Activated CD4-positive, alpha-beta T cell treated with anti-CD3 and anti-CD28 coated beads for 48 hours (primary cell): ENCODE measurements at regions not wholly inside any gene's neighbourhood (a gene's known extent, or its start where the extent isn't known, plus 50 kb on each side); places are given as distances from the start of the nearest gene placed in this dataset.
A peak's percentile ranks its signal among the peaks of the same experiment; 100 is the strongest.
"Not testable (repeated sequence)": the region's sequence is repeated elsewhere in the genome, so short reads cannot be mapped to it uniquely, and the experiment has no call there.

Experiments
- DNase-seq: peaks from one replicate; pipeline ENCODE4 v3.0.0-alpha.2; 2020

- no peak for DNase-seq
Measured at GRCh38 chr9:108441251-108441650, 414.5 kb downstream of the ACTL7B start.

- DNase-seq: no peak
Measured at GRCh38 chr9:108439947-108440346, 415.8 kb downstream of the ACTL7B start.

- DNase-seq: no peak
Measured at GRCh38 chr9:108437656-108438055, 418.1 kb downstream of the ACTL7B start.

GRCh38 chr9:108436448-108436847, 419.3 kb downstream of the ACTL7B start:
- DNase-seq: no peak

- DNase-seq: no peak
Measured at GRCh38 chr9:108434502-108434901, 421.3 kb downstream of the ACTL7B start.

GRCh38 chr9:108434036-108434435, 421.8 kb downstream of the ACTL7B start:
- DNase-seq: no peak

- no peak for DNase-seq
Measured at GRCh38 chr9:108430655-108431054, 425.1 kb downstream of the ACTL7B start.

GRCh38 chr9:108427751-108428150, 428.0 kb downstream of the ACTL7B start:
- DNase-seq: no peak

GRCh38 chr9:108426421-108426940, 429.3 kb downstream of the ACTL7B start:
- not testable (repeated sequence) for DNase-seq

- DNase-seq: no peak
Measured at GRCh38 chr9:108423433-108423832, 432.4 kb downstream of the ACTL7B start.

- no peak for DNase-seq
Measured at GRCh38 chr9:108419379-108419778, 436.4 kb downstream of the ACTL7B start.

- DNase-seq: no peak
Measured at GRCh38 chr9:108417726-108418125, 438.1 kb downstream of the ACTL7B start.

- DNase-seq: no peak
Measured at GRCh38 chr9:108417312-108417711, 438.5 kb downstream of the ACTL7B start.

GRCh38 chr9:108416324-108416723, 439.5 kb downstream of the ACTL7B start:
- DNase-seq: no peak

GRCh38 chr9:108413809-108414208, 442.0 kb downstream of the ACTL7B start:
- no peak for DNase-seq

- peak; percentile 2 for DNase-seq
Measured at GRCh38 chr9:108412755-108413154, 443.0 kb downstream of the ACTL7B start.

- no peak for DNase-seq
Measured at GRCh38 chr9:108411632-108412031, 444.2 kb downstream of the ACTL7B start.

GRCh38 chr9:108410161-108410560, 445.6 kb downstream of the ACTL7B start:
- DNase-seq: no peak

GRCh38 chr9:108400297-108400696, 455.5 kb downstream of the ACTL7B start:
- no peak for DNase-seq

GRCh38 chr9:108399851-108400250, 455.9 kb downstream of the ACTL7B start:
- DNase-seq: no peak

- no peak for DNase-seq
Measured at GRCh38 chr9:108397286-108397685, 458.5 kb downstream of the ACTL7B start.

- DNase-seq: no peak
Measured at GRCh38 chr9:108396611-108397010, 459.2 kb downstream of the ACTL7B start.

GRCh38 chr9:108396193-108396592, 459.6 kb downstream of the ACTL7B start:
- DNase-seq: no peak

GRCh38 chr9:108395421-108395820, 460.4 kb downstream of the ACTL7B start:
- DNase-seq: no peak

- no peak for DNase-seq
Measured at GRCh38 chr9:108394726-108395125, 461.1 kb downstream of the ACTL7B start.
